ENCODE measurements at regions not wholly inside any gene's neighbourhood (a gene's known extent, or its start where the extent isn't known, plus 50 kb on each side); places are given as distances from the start of the nearest gene placed in this dataset.

DNA sequence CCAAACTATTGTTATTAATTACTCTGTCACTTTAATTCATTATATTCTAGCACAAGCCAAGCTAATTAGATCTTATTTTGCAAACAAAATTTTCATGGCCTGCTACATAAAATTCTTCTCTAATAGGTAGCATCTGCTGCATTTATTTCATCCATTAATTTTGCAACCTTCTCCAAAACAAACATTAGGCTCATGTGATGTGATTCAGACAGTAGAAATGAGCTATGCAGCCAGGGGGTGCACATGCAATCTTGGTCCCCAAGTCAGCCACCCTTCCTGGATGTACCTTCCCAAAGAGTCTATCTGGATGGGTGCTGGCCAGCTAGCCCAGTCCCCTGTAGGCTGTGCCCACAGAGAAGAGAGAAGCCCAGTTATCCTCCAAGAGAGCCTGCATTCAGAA is 242.1 kb upstream of the OSR1 start:
- ATAC-seq, result no peak
- DNase-seq, result no peak

DNA sequence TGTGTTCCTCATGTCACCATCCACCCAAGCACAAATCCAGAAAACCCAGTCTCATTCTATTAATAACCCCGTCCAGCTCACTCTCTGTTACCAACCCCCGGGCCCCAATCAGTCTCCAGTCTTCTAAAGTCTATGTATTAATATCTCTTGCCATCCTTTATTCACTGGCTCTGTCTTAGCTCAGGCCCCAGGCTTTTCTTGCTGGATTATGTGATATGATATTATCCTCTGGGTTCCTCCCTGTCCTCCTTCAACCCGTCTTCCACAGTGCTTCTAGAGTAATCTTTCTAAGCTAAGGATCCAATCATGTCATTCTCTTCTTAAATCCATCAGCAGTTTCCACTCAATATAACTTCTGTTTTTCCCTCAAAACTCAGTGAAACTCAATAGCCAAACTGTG is 240.5 kb upstream of the OSR1 start:
- DNase-seq (no peak), ATAC-seq (no peak)

DNA sequence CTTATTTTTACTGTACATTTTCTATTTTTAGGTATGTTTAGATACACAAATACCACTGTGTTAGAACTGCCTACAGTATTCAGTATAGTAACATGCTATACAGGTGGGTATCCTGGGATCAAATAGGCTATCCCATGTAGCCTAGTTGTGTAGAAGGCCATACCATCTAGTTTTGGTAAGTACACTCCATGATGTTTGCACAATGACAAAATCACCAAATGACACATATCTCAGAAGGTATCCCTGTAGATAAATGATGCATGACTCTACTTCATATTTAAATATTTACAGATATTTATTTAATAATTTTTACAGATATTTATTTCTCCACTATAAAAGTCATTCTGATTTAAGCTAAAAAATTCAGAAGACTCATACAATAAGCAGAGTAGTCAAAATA is 233.8 kb upstream of the OSR1 start:
- ATAC-seq, result no peak
- no peak for DNase-seq

DNA sequence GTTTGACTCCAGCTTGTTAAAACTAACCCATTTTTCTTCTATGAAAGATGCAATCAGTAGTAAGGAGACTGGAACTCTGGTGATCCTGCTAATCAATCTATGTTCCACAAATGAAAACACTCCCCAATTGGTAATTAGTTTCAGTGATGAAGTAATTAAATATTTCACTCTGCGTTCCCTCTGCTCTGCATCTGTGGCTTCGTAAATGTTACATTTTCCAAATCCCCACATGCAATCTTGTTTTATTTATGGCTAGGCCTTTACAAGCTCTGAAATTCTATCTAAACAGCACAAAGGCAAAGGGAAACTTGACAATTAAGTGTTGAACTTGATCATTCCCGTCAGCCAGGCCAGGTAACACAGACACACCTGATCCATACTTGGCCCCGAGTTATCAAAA is 231.4 kb upstream of the OSR1 start:
- DNase-seq (no peak), ATAC-seq (no peak)

DNA sequence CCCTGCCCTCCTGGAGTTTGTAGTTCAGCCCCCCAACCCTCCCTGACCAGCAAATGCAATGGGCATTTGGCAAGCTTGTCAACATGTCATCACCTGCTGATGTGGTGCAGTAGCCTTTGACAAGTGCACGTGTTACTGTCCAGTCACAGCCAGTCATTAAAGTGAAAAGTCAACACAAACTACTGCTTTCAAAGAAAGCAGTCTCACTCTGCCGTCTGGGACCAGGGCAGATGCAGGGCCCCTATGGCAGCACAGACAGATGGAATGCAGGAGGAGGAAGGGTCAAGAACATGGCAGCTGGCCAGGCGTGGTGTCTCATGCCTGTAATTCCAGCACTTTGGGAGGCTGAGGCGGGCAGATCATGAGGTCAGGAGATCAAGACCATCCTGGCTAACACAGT is 222.4 kb upstream of the OSR1 start:
- no peak for DNase-seq
- ATAC-seq, result no peak

DNA sequence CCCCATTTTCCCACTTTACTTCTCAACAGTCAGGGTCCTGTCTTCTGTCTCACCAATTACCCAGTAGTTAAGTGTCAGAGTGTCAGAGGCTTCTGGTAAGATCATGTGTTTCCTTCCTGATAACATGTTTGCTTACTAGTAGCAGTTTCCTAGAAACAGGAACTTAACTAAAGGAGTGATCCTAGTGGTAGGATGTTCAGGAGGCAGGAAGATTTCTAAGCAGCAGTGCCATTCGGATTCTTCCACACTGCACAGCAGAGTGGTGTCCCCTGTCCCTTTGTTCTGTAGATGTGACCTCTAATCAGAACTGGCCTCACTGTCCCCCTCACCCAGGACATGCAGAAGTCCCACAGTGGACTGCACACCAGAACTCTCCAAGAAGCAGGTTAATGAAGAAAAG is 221.8 kb upstream of the OSR1 start:
- ATAC-seq (no peak), DNase-seq (no peak)

DNA sequence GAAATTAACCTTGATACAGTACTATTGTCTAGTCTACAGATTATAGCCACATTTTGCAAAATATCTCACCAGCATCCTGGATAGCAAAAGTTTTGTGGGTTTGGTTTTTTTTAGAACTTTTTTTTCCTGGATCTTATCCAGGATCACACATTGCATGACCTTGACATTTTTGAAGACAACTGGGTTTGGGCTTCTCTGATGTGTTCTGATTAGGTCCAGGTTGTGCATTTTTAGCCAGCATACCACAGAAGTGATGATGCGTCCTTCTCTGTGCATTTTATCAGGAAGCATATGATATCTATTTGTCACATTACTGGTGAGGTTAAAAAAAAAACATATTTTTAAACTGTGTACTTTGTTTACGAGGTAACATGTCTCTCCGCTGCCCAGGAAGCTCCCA is 221.0 kb upstream of the OSR1 start:
- ATAC-seq (no peak), DNase-seq (no peak)

DNA sequence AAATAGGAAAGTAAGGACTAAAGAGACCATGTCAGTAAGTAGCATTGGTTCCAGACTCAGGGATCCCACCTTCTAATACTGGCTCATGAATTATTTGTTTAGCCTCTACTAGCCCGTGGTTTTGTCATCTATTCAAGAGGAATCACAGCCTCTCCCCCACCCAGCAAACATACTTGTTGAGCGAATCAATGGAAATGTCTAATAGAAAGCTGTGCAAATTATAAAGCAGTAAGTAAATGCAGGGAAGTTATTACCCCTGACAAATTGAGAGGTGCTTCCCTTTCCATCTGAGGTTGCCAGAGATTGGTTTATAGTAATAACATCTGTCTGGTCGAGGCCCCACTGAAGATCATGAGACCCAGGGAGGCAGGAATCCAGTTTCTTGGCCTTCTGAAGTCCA is 219.3 kb upstream of the OSR1 start:
- ATAC-seq (no peak), DNase-seq (no peak)

DNA sequence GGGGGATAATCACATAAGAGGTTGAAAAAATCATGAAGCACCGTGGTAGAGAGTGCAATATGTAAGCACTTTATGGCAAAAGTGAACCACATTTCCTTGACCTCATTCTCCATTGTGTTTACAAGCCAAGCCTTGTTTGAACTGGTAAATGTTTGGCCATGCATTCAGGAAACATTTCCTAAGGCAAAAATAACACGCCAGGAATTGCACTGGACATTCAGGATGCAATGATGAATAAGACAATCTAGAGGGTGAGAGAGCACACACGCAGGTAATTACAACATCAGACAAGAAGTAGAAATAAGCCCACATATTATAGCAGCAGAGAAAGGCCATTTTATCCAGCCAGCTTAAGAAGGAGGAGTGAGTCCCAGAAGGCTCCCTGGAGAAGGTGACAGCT is 218.0 kb upstream of the OSR1 start:
- DNase-seq (no peak), ATAC-seq (no peak)

DNA sequence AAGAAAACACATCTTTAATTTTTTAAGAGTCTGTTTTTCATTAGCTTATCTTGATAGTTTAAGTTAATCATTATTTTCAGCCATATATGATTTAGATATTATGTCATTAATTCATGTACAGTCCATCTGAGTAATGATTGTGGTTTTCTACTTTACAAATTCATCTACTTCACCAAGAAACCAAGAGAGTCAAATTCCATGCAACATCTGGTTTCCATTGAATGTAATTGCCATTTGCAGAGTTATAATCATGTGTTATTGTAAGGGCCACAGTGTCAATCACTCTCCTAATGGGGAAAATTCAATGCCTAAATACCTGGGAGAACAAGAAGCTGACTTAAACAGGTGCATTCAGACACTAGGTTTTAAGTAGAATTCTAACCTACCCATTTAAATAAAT is 217.2 kb upstream of the OSR1 start:
- ATAC-seq (no peak), DNase-seq (no peak)

DNA sequence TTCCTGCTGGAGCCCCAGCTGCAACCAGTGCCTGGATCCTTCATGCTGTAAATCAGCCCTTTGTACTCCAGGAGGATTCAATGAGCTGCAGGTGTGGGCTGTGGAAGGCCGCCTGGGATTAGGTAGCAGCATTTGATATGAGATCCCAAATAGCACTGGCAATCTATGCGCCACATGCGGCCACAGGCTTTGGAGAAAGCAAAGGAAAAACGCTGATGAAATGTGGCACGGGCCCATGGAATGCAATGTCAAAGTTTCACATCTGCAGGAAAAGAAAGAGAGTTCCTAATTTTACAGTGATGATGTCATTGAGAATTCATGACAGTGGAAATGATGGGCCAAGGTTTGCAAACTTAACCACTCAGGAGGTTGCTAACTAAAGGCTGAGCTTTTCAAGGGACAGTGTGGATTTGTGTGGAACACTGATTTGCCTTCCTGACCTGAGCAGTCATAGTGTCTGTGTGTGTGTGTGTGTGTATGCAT is 216.4 kb upstream of the OSR1 start:
- DNase-seq, result no peak
- ATAC-seq, result no peak

DNA sequence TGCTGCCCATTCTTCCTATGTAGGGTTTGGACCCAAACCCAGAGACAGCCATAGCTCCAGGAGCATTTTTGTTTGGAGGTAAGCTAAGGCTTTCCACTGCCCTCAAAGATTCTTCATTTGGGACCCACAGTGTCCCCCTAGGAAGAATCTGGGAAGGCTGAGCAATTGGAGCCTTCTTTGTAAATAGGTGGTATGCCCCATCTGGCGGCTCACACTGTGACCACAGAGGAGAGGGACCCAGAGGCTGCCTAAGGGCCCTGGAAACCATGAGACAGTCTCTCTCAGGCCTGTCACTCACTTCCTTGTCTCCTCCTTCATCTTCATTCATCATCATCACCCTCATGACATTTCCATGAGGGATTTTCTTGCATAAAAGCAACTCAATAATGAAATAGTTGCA is 215.4 kb upstream of the OSR1 start:
- DNase-seq (no peak), ATAC-seq (no peak)

DNA sequence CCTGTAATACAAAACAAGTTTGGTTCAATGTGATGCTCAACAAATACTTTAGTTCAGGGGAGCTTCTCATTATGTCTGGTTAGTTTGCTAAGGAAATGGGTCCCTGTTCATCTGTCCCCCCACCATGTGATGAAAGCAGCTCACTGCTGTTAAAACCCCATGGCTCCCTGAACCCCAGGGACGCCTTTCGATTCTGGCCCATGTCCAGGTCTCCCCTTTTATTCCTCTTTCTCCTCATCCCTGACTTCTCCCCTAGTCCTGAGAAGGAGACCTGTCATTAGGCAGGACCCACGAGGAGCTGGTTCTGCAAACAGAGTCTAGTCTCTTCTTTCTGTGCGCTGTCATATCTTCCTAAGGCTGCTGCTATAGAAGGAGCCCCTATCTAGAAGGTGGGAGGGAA is 213.3 kb upstream of the OSR1 start:
- ATAC-seq (no peak), DNase-seq (no peak)

DNA sequence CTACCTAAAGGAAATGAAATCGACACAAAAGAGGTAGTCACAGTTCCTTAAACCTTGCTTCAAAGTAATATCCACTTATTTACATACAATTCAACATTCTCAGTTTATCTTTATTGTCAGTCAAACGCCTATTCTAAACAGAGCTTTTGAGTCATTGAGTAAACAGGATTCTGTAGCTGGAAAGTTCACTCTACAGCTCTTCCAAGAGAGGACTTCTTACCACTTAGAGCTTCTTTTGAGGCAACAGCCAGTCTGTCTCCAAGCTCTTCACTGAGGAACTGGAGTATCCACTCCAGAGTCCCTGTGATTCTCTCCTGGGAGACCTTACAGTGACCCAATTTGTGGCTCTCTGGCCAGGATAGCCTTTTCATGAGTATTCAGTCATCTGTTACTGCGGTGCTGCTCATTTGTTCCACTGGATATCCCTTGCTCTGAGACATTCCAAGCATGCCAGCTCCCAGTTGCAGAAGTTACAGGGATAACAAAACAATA is 210.9 kb upstream of the OSR1 start:
- ATAC-seq (no peak), DNase-seq (no peak)

DNA sequence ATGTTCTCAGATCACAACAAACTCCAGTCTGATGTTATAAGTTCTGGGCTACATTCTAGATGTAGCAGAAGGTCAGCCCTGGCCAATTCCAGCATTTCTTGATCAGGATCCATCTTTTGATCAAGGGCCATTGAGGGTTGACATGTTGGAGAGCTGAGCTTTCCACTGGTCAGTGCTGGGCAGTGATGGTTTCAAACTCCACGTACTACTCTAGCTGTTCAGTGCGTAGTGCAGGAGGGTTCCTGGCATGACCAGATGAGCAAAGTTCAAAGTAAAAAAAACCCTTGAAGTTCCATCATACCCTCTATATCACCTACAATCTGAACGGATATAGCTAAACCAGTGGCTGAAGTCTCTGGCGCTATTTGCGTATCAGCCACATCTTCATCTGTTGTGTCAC is 210.4 kb upstream of the OSR1 start:
- DNase-seq (no peak), ATAC-seq (no peak)

DNA sequence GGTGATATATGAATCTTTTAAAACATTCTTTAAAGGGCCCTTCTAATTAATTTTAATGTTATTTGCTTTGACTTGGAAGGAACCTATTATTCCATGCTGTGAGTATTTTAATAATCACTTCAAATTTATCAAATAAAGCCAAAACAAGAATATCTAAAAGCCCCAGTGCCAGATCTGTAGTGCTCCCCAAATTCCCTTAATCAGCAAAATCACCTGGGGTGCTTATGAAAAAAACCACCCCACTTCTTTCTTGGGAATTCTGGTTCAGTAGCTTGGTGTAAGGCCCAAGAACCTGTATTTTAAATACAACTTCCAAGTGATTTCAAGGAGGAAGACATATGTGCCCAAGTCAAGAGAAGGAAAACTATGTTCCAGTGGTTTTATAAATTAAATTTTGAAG is 202.4 kb upstream of the OSR1 start:
- no peak for ATAC-seq
- no peak for DNase-seq

DNA sequence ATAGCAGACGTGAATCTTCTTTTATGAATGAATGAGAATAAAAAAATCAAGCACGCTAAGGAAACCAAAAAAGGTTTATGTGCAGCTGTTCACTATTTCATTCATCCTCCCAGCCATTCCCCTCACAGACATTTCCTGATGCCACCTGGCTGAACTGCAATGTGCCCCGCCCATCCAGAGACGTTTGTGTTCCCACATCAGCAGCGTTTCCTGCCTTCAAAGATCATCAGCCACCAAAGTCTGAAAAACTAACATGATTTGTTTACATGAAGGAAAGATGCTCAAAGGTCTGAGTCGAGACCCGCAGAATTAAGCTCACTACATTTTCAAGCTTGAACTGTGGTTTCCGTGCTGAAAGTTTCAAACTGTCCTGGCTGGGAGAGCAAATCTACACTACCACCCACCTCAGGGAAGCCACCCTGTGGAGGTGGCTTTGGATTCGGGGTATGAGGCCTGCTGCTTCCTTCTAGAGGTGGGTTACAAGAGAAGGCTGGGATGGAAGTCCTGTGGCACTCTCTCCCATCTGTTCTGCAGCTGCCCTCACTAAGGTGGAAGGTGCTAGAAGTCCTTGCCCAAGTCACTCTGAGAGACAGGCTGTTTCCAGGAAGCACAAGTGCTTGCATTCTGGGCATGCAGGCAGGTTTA is 201.3 kb upstream of the OSR1 start:
- DNase-seq (no peak), ATAC-seq (no peak)

DNA sequence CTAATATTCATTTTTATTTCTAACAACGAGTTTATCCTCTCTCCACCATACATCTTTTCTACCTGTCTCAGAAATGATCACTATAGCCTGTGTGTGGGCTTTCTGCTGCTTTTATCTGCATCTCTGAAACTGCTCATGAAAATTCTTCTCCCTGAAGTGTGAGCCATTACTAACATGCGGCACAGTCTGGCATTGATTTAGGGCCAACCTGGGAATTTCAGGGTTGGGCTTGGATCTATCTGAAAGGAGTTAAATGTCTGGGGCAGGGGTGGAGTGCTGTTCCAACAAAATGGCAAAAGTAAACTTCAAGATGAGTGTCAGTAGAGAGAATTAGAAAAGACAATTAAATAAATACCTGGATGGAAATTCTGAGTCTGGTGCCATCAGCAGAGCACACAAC is 198.2 kb upstream of the OSR1 start:
- DNase-seq (no peak), ATAC-seq (no peak)

DNA sequence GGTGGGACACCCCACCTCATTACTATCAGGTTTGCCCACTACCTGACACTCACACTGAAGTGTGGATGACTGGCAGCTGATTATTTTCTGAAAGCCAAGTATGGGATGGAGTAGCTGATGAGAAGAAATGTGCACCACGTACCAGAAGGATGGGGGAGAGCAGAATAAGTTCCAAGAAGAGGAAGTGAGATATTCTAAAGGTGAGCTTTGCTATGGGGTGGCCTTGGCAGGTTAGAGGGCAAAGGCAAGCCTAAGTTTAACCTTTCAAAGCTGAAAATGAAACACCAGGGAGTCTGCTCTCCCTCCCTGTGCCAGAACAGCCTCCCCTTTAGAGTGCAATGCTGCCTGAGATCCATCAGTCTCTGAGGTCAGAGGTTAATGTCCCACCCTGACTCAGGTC is 196.1 kb upstream of the OSR1 start:
- no peak for DNase-seq

DNA sequence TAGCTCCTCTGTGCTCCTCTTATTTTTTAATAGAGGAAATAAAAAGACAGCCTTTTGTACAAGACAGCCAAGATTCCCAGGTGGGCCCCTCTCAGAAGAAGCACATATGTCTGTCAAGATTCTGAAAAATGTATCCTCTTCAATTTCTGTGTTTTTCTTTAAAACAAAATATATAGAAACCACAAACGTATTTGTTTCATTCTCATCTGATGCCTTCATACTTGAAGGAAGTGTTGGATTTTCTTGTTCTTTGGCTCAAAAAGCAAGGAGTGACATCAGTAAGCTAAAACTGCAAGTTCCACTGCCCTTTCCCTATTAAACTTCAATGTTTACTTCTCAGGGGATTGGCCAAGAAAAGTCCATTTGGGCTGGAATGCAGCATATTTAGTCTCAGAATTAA is 193.8 kb upstream of the OSR1 start:
- ATAC-seq (no peak), DNase-seq (no peak)

More for the DNA sequence above, 196.1 kb upstream of the OSR1 start:
- no peak for ATAC-seq

DNA sequence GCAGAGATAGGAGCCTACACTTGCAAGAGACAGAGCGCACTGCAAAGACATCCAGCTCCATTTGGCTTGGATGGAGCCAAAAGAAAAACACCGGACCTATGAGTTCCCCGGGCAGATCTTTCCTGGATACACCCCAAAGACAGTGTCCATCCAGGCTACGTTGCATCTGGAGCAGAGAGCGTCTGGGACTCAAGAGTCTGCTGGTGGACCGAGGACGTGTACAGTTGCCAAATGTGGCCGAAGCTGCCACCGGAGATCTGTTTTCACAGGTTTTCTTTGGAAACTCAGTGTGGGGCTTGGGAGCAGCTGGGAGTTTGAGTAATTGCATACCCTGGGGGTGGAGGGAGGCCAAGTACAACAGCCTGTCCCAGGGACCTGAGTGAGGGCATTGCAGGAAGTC is 192.3 kb upstream of the OSR1 start:
- DNase-seq, result no peak
- ATAC-seq, result no peak

DNA sequence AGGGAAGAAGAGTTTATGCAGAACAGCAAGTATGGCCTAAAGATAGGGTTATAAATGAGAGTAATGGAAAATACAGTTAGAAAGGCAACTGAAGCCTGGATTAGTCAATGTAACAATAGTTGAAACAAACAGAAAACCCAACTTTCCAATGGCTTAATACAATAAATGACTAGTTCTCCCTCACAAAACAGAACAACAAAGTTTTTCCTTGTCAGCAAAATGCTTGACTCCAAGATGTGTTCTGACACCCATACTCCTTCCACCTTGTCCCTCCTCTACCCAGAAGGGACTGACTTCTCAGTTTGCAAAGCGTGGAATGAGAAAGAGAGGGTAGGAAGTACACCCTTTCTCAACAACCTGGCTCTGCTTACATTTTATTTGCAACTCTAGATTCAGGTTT is 191.4 kb upstream of the OSR1 start:
- DNase-seq (no peak), ATAC-seq (no peak)

DNA sequence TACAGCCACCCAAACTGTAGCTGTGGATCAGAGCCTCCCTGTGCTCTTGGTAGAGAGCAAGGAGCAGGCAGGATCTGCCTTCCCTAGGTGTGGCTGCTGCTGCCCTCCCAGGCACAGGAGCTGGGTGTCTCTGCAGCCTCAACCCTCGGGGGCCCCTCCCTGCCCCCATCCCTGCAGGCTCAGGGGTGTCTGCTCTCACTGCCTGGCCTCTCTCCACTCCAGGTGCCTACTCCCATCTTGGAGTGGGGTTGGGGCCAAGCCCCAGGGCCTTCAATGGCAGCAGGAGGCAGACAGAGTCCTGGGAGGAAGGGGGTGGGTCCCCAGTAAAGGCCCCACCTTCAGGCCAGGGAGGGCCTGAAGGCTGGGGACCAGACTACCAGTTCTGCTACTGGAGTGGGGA is 189.7 kb upstream of the OSR1 start:
- no peak for ATAC-seq
- DNase-seq, result no peak

DNA sequence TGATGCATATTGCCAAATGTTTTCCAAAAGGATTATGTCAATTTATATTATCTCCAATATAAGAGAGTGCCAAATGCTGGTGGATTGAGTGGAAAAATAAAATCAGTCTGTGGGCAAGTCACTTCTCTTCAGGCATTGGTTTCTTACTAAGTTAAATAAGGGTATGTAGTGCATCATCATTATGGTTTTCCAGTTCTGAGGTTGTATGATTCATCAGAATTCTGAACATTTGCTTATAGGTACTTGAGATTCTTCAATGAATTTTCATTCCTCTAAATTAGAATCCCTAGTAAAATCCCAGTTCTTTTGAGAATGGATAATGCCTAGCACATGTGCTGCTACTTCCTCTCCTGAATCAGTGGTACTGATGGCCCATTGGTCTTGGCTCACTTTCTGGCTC is 188.9 kb upstream of the OSR1 start:
- no peak for DNase-seq
- ATAC-seq, result no peak

DNA sequence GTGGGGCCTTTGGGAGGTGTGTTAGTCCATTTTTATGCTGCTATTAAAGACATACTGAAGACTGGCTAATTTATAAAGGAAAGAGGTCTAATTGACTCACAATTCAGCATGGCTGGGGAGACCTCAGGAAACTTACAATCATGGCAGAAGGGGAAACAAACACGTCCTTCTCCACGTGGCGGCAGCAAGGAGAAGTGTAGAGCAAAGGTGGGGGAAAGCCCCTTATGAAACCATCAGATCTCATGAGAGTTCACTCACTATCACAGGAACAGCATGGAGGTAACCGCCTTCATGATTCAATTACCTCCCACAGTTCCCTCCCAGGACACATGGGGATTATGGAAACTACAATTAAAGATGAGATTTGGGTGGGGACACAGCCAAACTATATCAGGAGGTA is 187.1 kb upstream of the OSR1 start:
- DNase-seq, result no peak
- ATAC-seq, result no peak
